ENCODE measurements at regions not wholly inside any gene's neighbourhood (a gene's known extent, or its start where the extent isn't known, plus 50 kb on each side); places are given as distances from the start of the nearest gene placed in this dataset.

DNA sequence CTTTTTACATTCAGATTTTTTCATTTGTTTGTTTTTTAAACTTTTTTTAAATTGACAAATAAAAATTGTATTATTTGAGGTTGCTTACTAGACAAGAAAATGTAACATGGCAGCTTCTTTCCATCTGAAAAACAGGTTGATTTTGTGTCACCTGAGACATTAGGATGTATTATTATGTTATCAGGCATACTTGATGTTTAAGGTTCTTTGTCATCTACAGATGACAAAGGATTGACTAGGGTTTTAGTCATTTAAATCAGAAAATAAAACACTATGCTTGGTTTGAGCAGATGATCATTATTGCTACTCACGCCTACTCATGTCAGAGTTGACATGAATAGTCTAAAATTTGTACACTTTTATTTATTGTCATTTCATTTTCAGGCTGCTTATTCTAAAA, 1494.5 kb downstream of the SLITRK5 start:
- TF ChIP-seq SUZ12 (IDR thresholded peaks at IDR 0.05; ENCODE audit: extremely low read depth, insufficient read depth, insufficient read length) = no peak
- TF ChIP-seq ZNF274 (IDR thresholded peaks at IDR 0.05; ENCODE audit: low read depth, low read length) = no peak
- TF ChIP-seq YY1 (IDR thresholded peaks at IDR 0.05; ENCODE audit: insufficient read depth, insufficient read length) = no peak
